H1 (cell line): ENCODE measurements at regions not wholly inside any gene's neighbourhood (a gene's known extent, or its start where the extent isn't known, plus 50 kb on each side); places are given as distances from the start of the nearest gene placed in this dataset.

Experiments used
- CTCF ChIA-PET: fragments of 300-600 bp; sonication (Branson Sonifier 250); formaldehyde crosslinking; loops from one replicate; lab custom pipeline; 2021; ENCODE audit not compliant: partially characterized antibody; lab: Charles Lee
- POLR2A ChIA-PET: fragments of 300-600 bp; sonication (Branson Sonifier 250); formaldehyde crosslinking; loops from one replicate; lab custom pipeline; 2021; ENCODE audit warnings: inconsistent platforms; ENCODE audit not compliant: partially characterized antibody; lab: Charles Lee
- DNase-seq, 2 experiments: peaks; one replicate each; pipeline versions ENCODE4 v3.0.0 to v3.0.0-alpha.2; 2010 to 2022; ENCODE audit warnings: low spot score in 2 of 2, low read depth in 1 of 2, mixed read lengths in 1 of 2
- FAIRE-seq: peaks from 2 replicates; lab custom pipeline; 2011; peaks lifted over from hg19 to GRCh38; lab: Jason Lieb, UNC
- H2AFZ ChIP-seq: 2 replicates; pipeline ENCODE4 v1.8.1; 2012; ENCODE audit warnings: low read length, inconsistent platforms
- H2AK5ac ChIP-seq: 2 replicates; pipeline ENCODE4 v1.6.1; 2013; ENCODE audit warnings: low read depth, low read length
- H2BK120ac ChIP-seq: replicated peaks from 2 replicates; pipeline ENCODE3; 2013; ENCODE audit warnings: low read depth, low read length, inconsistent platforms
- H2BK12ac ChIP-seq: 2 replicates; pipeline ENCODE4 v1.6.1; 2013; ENCODE audit warnings: low read depth, low read length
- H2BK15ac ChIP-seq: 2 replicates; pipeline ENCODE4 v1.6.1; 2013; ENCODE audit warnings: low read length
- H2BK20ac ChIP-seq: 2 replicates; pipeline ENCODE4 v1.6.1; 2013; ENCODE audit warnings: low read length
- H2BK5ac ChIP-seq: 2 replicates; pipeline ENCODE4 v1.6.1; 2013; ENCODE audit warnings: low read depth, low read length
- H3K14ac ChIP-seq: 2 replicates; pipeline ENCODE4 v1.6.1; 2013; ENCODE audit warnings: inconsistent platforms; ENCODE audit not compliant: insufficient read length
- H3K18ac ChIP-seq: 2 replicates; pipeline ENCODE4 v1.6.1; 2013; ENCODE audit warnings: low read length; ENCODE audit errors: extremely low read depth
- H3K23ac ChIP-seq: 2 replicates; pipeline ENCODE4 v1.6.1; 2013; ENCODE audit warnings: inconsistent platforms; ENCODE audit not compliant: insufficient read length
- H3K23me2 ChIP-seq: 2 replicates; pipeline ENCODE4 v1.6.1; 2013; ENCODE audit warnings: low read depth, low read length
- H3K27ac ChIP-seq: 2 replicates; pipeline ENCODE4 v1.6.1; 2011; ENCODE audit warnings: low read depth, low read length, inconsistent platforms
- H3K27me3 ChIP-seq, 4 experiments: replicated peaks in 1 of 4; 1 replicate in 1 of 4; 2 replicates in 3 of 4; pipeline versions ENCODE4 v1.6.1 to v1.8.1; 2011 to 2013; ENCODE audit warnings: low read length in 3 of 4, mild to moderate bottlenecking in 3 of 4, inconsistent platforms in 2 of 4, mixed read lengths in 2 of 4, moderate library complexity in 1 of 4; ENCODE audit not compliant: control insufficient read depth in 3 of 4, insufficient read depth in 3 of 4; ENCODE audit errors: extremely low read depth in 1 of 4
- H3K36me3 ChIP-seq, 4 experiments: 2 replicates each; pipeline versions ENCODE4 v1.6.1 to v1.8.1; 2011 to 2013; ENCODE audit warnings: mild to moderate bottlenecking in 4 of 4, low read length in 3 of 4, moderate library complexity in 2 of 4, control low read depth in 1 of 4, inconsistent platforms in 1 of 4; ENCODE audit not compliant: insufficient read depth in 4 of 4, control insufficient read depth in 2 of 4
- H3K4ac ChIP-seq: replicated peaks from 2 replicates; pipeline ENCODE3; 2013; ENCODE audit warnings: low read length, low read depth, mixed read lengths, inconsistent platforms; ENCODE audit not compliant: insufficient read length
- H3K4me1 ChIP-seq, 4 experiments: replicated peaks in 1 of 4; 1 replicate in 1 of 4; 2 replicates in 3 of 4; pipeline versions ENCODE4 v1.6.1 to v1.8.1; 2011 to 2013; ENCODE audit warnings: low read length in 3 of 4, inconsistent platforms in 2 of 4, mixed read lengths in 1 of 4; ENCODE audit not compliant: insufficient read depth in 4 of 4, control insufficient read depth in 3 of 4
- H3K4me2 ChIP-seq, 2 experiments: 2 replicates each; pipeline versions ENCODE4 v1.6.1 to v1.8.1; 2011 to 2013; ENCODE audit warnings: low read depth in 2 of 2, low read length in 2 of 2, control low read depth in 1 of 2, inconsistent platforms in 1 of 2, mild to moderate bottlenecking in 1 of 2; ENCODE audit not compliant: insufficient read depth in 1 of 2
- H3K4me3 ChIP-seq, 4 experiments: fragments of 200-600, 300-600 bp in 1 of 4; sonication (generic), shearing (Covaris generic), sonication (Bioruptor Twin) in 1 of 4; 2 replicates each; pipeline versions ENCODE4 v1.5.1 to v1.8.1; 2011 to 2016; ENCODE audit warnings: low read length in 4 of 4, low read depth in 3 of 4, control low read depth in 2 of 4, inconsistent platforms in 2 of 4, mild to moderate bottlenecking in 2 of 4, mixed read lengths in 1 of 4, moderate library complexity in 1 of 4; ENCODE audit not compliant: insufficient read depth in 2 of 4; ENCODE audit errors: extremely low read depth in 1 of 4
- H3K56ac ChIP-seq: replicated peaks from 2 replicates; pipeline ENCODE3; 2013; ENCODE audit warnings: low read depth, mild to moderate bottlenecking, mixed read lengths, low read length, inconsistent platforms; ENCODE audit not compliant: insufficient read length
- H3K79me1 ChIP-seq: 2 replicates; pipeline ENCODE4 v1.6.1; 2013; ENCODE audit warnings: low read depth, low read length, control low read depth
- H3K79me2 ChIP-seq, 2 experiments: 2 replicates each; pipeline versions ENCODE4 v1.6.1 to v1.8.1; 2012 to 2013; ENCODE audit warnings: low read length in 2 of 2, mild to moderate bottlenecking in 2 of 2, inconsistent platforms in 1 of 2; ENCODE audit not compliant: insufficient read depth in 2 of 2, control insufficient read depth in 1 of 2
- H3K9ac ChIP-seq, 4 experiments: replicated peaks in 1 of 4; 1 replicate in 1 of 4; 2 replicates in 3 of 4; pipeline versions ENCODE4 v1.6.1 to v1.8.1; 2011 to 2013; ENCODE audit warnings: low read depth in 3 of 4, low read length in 3 of 4, control low read depth in 2 of 4, mild to moderate bottlenecking in 2 of 4, moderate library complexity in 2 of 4, inconsistent platforms in 1 of 4; ENCODE audit errors: extremely low read depth in 1 of 4
- H3K9me3 ChIP-seq, 2 experiments: 2 replicates each; pipeline versions ENCODE4 v1.6.1 to v1.8.1; 2012 to 2013; ENCODE audit warnings: mild to moderate bottlenecking in 2 of 2, moderate library complexity in 2 of 2, control low read depth in 1 of 2, inconsistent platforms in 1 of 2, low read depth in 1 of 2, low read length in 1 of 2, mixed read lengths in 1 of 2; ENCODE audit not compliant: insufficient read depth in 2 of 2
- H4K20me1 ChIP-seq, 2 experiments: replicated peaks in 1 of 2; 2 replicates each; pipeline versions ENCODE3 to v1.8.1; 2011 to 2013; ENCODE audit warnings: inconsistent platforms in 2 of 2, low read length in 2 of 2, mild to moderate bottlenecking in 1 of 2; ENCODE audit not compliant: insufficient read depth in 2 of 2, control insufficient read depth in 1 of 2
- H4K5ac ChIP-seq: 2 replicates; pipeline ENCODE4 v1.6.1; 2013; ENCODE audit warnings: low read length, low read depth, mixed read lengths, inconsistent platforms; ENCODE audit not compliant: insufficient read length
- H4K8ac ChIP-seq: 2 replicates; pipeline ENCODE4 v1.8.0; 2013; ENCODE audit warnings: mild to moderate bottlenecking, moderate library complexity, low read length, inconsistent platforms; ENCODE audit not compliant: insufficient read depth; ENCODE audit errors: extremely low read depth
- H4K91ac ChIP-seq: replicated peaks from 2 replicates; pipeline ENCODE3; 2013; ENCODE audit warnings: low read length, mixed read lengths, inconsistent platforms; ENCODE audit not compliant: insufficient read length
- ASH2L ChIP-seq: fragments of 200-600, 300-600 bp; sonication (generic); IDR thresholded peaks from one replicate; pipeline ENCODE4 v1.7.1; 2017; ENCODE audit warnings: low read length
- CREB1 ChIP-seq: IDR thresholded peaks from 2 replicates; pipeline ENCODE4 v1.6.1; 2012; ENCODE audit warnings: inconsistent platforms
- CTBP2 ChIP-seq: IDR thresholded peaks from 2 replicates; pipeline ENCODE4 v1.7.0; 2011; ENCODE audit warnings: borderline replicate concordance, mild to moderate bottlenecking, moderate library complexity, mixed read lengths, low read length; ENCODE audit not compliant: insufficient read depth, insufficient read length
- EP300 ChIP-seq, 2 experiments: IDR thresholded peaks; 1 replicate in 1 of 2; 2 replicates in 1 of 2; pipeline ENCODE4 v1.6.1; 2011 to 2012; ENCODE audit warnings: low read depth in 2 of 2, low read length in 2 of 2, mild to moderate bottlenecking in 2 of 2, borderline replicate concordance in 1 of 2, inconsistent platforms in 1 of 2, moderate library complexity in 1 of 2
- GABPA ChIP-seq: IDR thresholded peaks from 2 replicates; pipeline ENCODE4 v1.6.1; 2011; ENCODE audit warnings: mild to moderate bottlenecking, low read length, moderate library complexity, borderline replicate concordance; ENCODE audit not compliant: insufficient read depth
- NRF1 ChIP-seq: IDR thresholded peaks from 2 replicates; pipeline ENCODE4 v1.6.1; 2011; ENCODE audit warnings: mild to moderate bottlenecking, low read depth, low read length, improper control_type of control experiment
- POLR2AphosphoS5 ChIP-seq: IDR thresholded peaks from 2 replicates; pipeline ENCODE4 v1.6.1; 2011; ENCODE audit warnings: low read depth, low read length
- TAF1 ChIP-seq: IDR thresholded peaks from 2 replicates; pipeline ENCODE4 v1.6.1; 2011; ENCODE audit warnings: mild to moderate bottlenecking, low read depth, low read length
- TEAD4 ChIP-seq: IDR thresholded peaks from 2 replicates; pipeline ENCODE4 v1.6.1; 2012; ENCODE audit warnings: low read depth, low read length, inconsistent platforms, mixed read lengths
- ZNF274 ChIP-seq: IDR thresholded peaks from 2 replicates; pipeline ENCODE4 v1.7.0; 2012; ENCODE audit warnings: low read length, borderline replicate concordance; ENCODE audit errors: extremely low read depth
- WGBS, 2 experiments: shearing (Covaris generic) in 1 of 2; methylation state at CpG; one replicate each; pipeline versions ENCODE4 v1.1.6 to v1.1.7; 2013 to 2015; ENCODE audit warnings: low lambda C conversion rate in 2 of 2, mixed read lengths in 2 of 2, inconsistent platforms in 1 of 2, low coverage in 1 of 2, missing lambda C conversion rate in 1 of 2; ENCODE audit not compliant: insufficient replicate concordance in 2 of 2, insufficient coverage in 1 of 2, insufficient read length in 1 of 2; ENCODE audit errors: extremely low coverage in 1 of 2, missing lambda C conversion rate in 1 of 2; 5-methylcytosine and 5-hydroxymethylcytosine counted together
- TF ChIP-seq, protein P1 (sequence below), 3 experiments: IDR thresholded peaks; 1 replicate in 2 of 3; 2 replicates in 1 of 3; pipeline versions ENCODE4 v1.5.1 to v1.6.1; 2011; ENCODE audit warnings: low read length in 3 of 3, mild to moderate bottlenecking in 3 of 3, inconsistent platforms in 2 of 3, low read depth in 1 of 3, moderate library complexity in 1 of 3; ENCODE audit not compliant: insufficient read depth in 1 of 3; ENCODE audit errors: control extremely low read depth in 1 of 3
- TF ChIP-seq, protein P2 (sequence below): IDR thresholded peaks from 2 replicates; pipeline ENCODE4 v1.6.1; 2012; ENCODE audit warnings: inconsistent platforms

DNA sequence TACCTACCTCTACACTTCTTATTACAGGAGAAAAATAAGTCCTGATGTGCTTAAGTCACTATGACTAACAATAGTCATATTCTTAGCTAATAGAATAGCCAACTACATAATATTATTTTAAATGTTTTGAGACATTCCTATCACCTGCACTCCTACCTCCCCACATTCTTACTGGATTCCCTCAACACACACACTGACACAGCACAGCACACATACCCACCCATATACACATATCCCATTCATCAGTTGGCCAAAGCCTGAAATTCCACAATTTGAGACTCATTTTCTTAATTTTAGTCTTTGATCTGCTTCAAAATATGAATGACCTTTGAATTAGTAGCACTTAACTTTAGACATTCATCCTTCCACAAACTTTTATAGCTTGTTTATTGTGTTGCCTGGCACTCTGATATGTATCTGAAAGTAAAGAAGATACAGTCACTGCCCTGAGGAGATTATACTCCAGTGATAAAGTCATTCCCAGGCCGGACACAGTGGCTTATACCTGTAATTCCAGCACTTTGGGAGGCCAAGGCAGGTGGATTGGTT lies 168.3 kb upstream of the RASA1 start:
- H3K23me2 ChIP-seq = no peaks in the 10 kb centered on the region
- no peak overlapping the region for H2BK20ac ChIP-seq
- no peaks in the 10 kb centered on the region for H4K20me1 ChIP-seq
- no peak overlapping the region for H2AK5ac ChIP-seq
- no peaks in the 10 kb centered on the region for H3K27me3 ChIP-seq
- H3K9me3 ChIP-seq = no peaks in the 10 kb centered on the region
- no peak overlapping the region for H3K56ac ChIP-seq
- no peak for DNase-seq
- no peak overlapping the region for H3K4me2 ChIP-seq
- no peaks in the 10 kb centered on the region for H3K4me1 ChIP-seq
- ChIA-PET POLR2A (no interaction called here), CTCF (interaction anchor here (0.6 kb wide), 1 partner anchor 304 kb away, joined by 3 read pairs; no protein-coding TSS in a partner anchor)
- H3K36me3 ChIP-seq = no peaks in the 10 kb centered on the region
- no peak overlapping the region for H3K18ac ChIP-seq
- no peak for FAIRE-seq
- no peak overlapping the region for H4K5ac ChIP-seq
- no peak overlapping the region for H2AFZ ChIP-seq
- H4K91ac ChIP-seq = no peak overlapping the region
- WGBS, 2 experiments = 83% methylated on average over 1 of the region's 1 CpG; no CpG with 5 or more reads in 1 of the 2 experiments
- no peak overlapping the region for H4K8ac ChIP-seq
- H3K4ac ChIP-seq = no peak overlapping the region
- H3K23ac ChIP-seq = no peak overlapping the region
- no peak overlapping the region for H2BK5ac ChIP-seq
- H3K79me2 ChIP-seq = no peaks in the 10 kb centered on the region
- H2BK12ac ChIP-seq = no peak overlapping the region
- no peak overlapping the region for H3K14ac ChIP-seq
- no peak overlapping the region for H3K9ac ChIP-seq
- H3K79me1 ChIP-seq = no peaks in the 10 kb centered on the region
- no peak overlapping the region for H3K27ac ChIP-seq
- no peak overlapping the region for H2BK15ac ChIP-seq
- no peak overlapping the region for H3K4me3 ChIP-seq
- no peak overlapping the region for H2BK120ac ChIP-seq
- no peak for TF ChIP-seq GABPA
- no peak for TF ChIP-seq ZNF274
- TF ChIP-seq, protein P1, sequence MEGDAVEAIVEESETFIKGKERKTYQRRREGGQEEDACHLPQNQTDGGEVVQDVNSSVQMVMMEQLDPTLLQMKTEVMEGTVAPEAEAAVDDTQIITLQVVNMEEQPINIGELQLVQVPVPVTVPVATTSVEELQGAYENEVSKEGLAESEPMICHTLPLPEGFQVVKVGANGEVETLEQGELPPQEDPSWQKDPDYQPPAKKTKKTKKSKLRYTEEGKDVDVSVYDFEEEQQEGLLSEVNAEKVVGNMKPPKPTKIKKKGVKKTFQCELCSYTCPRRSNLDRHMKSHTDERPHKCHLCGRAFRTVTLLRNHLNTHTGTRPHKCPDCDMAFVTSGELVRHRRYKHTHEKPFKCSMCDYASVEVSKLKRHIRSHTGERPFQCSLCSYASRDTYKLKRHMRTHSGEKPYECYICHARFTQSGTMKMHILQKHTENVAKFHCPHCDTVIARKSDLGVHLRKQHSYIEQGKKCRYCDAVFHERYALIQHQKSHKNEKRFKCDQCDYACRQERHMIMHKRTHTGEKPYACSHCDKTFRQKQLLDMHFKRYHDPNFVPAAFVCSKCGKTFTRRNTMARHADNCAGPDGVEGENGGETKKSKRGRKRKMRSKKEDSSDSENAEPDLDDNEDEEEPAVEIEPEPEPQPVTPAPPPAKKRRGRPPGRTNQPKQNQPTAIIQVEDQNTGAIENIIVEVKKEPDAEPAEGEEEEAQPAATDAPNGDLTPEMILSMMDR (IDR thresholded peaks at IDR 0.05; ENCODE audit: control extremely low read depth in 1 of 3, insufficient read depth in 1 of 3, low read depth in 1 of 3, low read length in 3 of 3) = no peak
- no peak for TF ChIP-seq TEAD4
- no peak for TF ChIP-seq EP300 (IDR thresholded peaks at IDR 0.05; ENCODE audit: borderline replicate concordance in 1 of 2, low read depth in 2 of 2, low read length in 2 of 2)
- TF ChIP-seq ASH2L = no peak
- no peak for TF ChIP-seq NRF1
- TF ChIP-seq POLR2AphosphoS5 = no peak
- no peak for TF ChIP-seq CREB1
- no peak for TF ChIP-seq CTBP2
- TF ChIP-seq, protein P2, sequence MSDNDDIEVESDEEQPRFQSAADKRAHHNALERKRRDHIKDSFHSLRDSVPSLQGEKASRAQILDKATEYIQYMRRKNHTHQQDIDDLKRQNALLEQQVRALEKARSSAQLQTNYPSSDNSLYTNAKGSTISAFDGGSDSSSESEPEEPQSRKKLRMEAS = no peak
- TF ChIP-seq TAF1 = no peak
